WTC11 (cell line): ENCODE measurements at regions not wholly inside any gene's neighbourhood (a gene's known extent, or its start where the extent isn't known, plus 50 kb on each side); places are given as distances from the start of the nearest gene placed in this dataset.

Source experiments
- ATF2 ChIP-seq: sonication (generic); formaldehyde crosslinking; IDR thresholded peaks from 2 replicates; pipeline ENCODE4 v1.8.1; 2022; ENCODE audit warnings: low read depth, missing genetic modification reagents, borderline replicate concordance
- CREM ChIP-seq: sonication (generic); formaldehyde crosslinking; IDR thresholded peaks from 2 replicates; pipeline ENCODE4 v1.8.1; 2022; ENCODE audit warnings: mild to moderate bottlenecking, missing genetic modification reagents, moderate library complexity
- E2F4 ChIP-seq: sonication (generic); formaldehyde crosslinking; IDR thresholded peaks from 2 replicates; pipeline ENCODE4 v1.8.1; 2022; ENCODE audit warnings: low read depth, mild to moderate bottlenecking, moderate library complexity, missing genetic modification reagents, borderline replicate concordance
- ELF4 ChIP-seq: sonication (generic); formaldehyde crosslinking; IDR thresholded peaks from 2 replicates; pipeline ENCODE4 v1.8.1; 2022; ENCODE audit warnings: low read depth, mild to moderate bottlenecking, moderate library complexity, missing genetic modification reagents
- ERG ChIP-seq: fragments of 250-450 bp; sonication (Bioruptor Pico); IDR thresholded peaks from 2 replicates; pipeline ENCODE4 v1.8.0; 2021; ENCODE audit warnings: mild to moderate bottlenecking
- HMGXB4 ChIP-seq: sonication (generic); formaldehyde crosslinking; IDR thresholded peaks from 2 replicates; pipeline ENCODE4 v1.8.1; 2023; ENCODE audit warnings: mild to moderate bottlenecking, moderate library complexity, missing genetic modification reagents
- JUN ChIP-seq: sonication (generic); formaldehyde crosslinking; IDR thresholded peaks from 2 replicates; pipeline ENCODE4 v1.8.0; 2023; ENCODE audit warnings: mild to moderate bottlenecking, missing genetic modification reagents
- MYBL2 ChIP-seq: sonication (generic); formaldehyde crosslinking; IDR thresholded peaks from 2 replicates; pipeline ENCODE4 v1.8.1; 2023; ENCODE audit warnings: mild to moderate bottlenecking, moderate library complexity, missing genetic modification reagents
- PREB ChIP-seq: sonication (generic); formaldehyde crosslinking; IDR thresholded peaks from 2 replicates; pipeline ENCODE4 v1.8.1; 2022; ENCODE audit warnings: mild to moderate bottlenecking, missing genetic modification reagents, moderate library complexity, borderline replicate concordance
- ZNF423 ChIP-seq: fragments of 250-450 bp; sonication (Bioruptor Pico); IDR thresholded peaks from 2 replicates; pipeline ENCODE4 v2.1.2; 2022; ENCODE audit warnings: mild to moderate bottlenecking, moderate library complexity
- TF ChIP-seq, protein P1 (sequence below): fragments of 200-600 bp; IDR thresholded peaks from 2 replicates; pipeline ENCODE4 v1.8.0; 2022; ENCODE audit warnings: antibody characterized with exemption
- TF ChIP-seq, protein P2 (sequence below): sonication (generic); formaldehyde crosslinking; conservative IDR thresholded peaks from 2 replicates; pipeline ENCODE4 v1.8.1; 2022; ENCODE audit warnings: mild to moderate bottlenecking, missing genetic modification reagents

GRCh38 chr3:82521657-82522056 lies 760.2 kb upstream of the GBE1 start:
- TF ChIP-seq ERG (CRISPR knock-in tag), result no peak
- TF ChIP-seq E2F4 (CRISPR knock-in tag), result no peak
- TF ChIP-seq, protein P1, sequence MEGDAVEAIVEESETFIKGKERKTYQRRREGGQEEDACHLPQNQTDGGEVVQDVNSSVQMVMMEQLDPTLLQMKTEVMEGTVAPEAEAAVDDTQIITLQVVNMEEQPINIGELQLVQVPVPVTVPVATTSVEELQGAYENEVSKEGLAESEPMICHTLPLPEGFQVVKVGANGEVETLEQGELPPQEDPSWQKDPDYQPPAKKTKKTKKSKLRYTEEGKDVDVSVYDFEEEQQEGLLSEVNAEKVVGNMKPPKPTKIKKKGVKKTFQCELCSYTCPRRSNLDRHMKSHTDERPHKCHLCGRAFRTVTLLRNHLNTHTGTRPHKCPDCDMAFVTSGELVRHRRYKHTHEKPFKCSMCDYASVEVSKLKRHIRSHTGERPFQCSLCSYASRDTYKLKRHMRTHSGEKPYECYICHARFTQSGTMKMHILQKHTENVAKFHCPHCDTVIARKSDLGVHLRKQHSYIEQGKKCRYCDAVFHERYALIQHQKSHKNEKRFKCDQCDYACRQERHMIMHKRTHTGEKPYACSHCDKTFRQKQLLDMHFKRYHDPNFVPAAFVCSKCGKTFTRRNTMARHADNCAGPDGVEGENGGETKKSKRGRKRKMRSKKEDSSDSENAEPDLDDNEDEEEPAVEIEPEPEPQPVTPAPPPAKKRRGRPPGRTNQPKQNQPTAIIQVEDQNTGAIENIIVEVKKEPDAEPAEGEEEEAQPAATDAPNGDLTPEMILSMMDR, result no peak
- TF ChIP-seq ATF2 (CRISPR knock-in tag), result no peak
- TF ChIP-seq PREB (CRISPR knock-in tag), result no peak
- TF ChIP-seq HMGXB4 (CRISPR knock-in tag), result no peak
- TF ChIP-seq ZNF423 (CRISPR knock-in tag), result no peak
- TF ChIP-seq MYBL2, result no peak
- TF ChIP-seq ELF4 (CRISPR knock-in tag), result no peak
- TF ChIP-seq, protein P2, sequence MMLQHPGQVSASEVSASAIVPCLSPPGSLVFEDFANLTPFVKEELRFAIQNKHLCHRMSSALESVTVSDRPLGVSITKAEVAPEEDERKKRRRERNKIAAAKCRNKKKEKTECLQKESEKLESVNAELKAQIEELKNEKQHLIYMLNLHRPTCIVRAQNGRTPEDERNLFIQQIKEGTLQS, result no peak
- no peak for TF ChIP-seq JUN (CRISPR knock-in tag)
- TF ChIP-seq CREM (CRISPR knock-in tag), result no peak
